ENCODE measurements at regions not wholly inside any gene's neighbourhood (a gene's known extent, or its start where the extent isn't known, plus 50 kb on each side); places are given as distances from the start of the nearest gene placed in this dataset.

- no peaks in the 10 kb centered on the region for H3K36me3 ChIP-seq (ENCODE audit: insufficient read depth)
- no peaks in the 10 kb centered on the region for H3K27me3 Mint-ChIP-seq (ENCODE audit: insufficient read depth, low read depth, poor library complexity)
- no peaks in the 10 kb centered on the region for H4K20me1 ChIP-seq (replicated peaks; ENCODE audit: insufficient read depth)
- no peak overlapping the region for H3K27ac ChIP-seq (ENCODE audit: low read depth)
- no peaks in the 10 kb centered on the region for H3F3A ChIP-seq (replicated peaks; ENCODE audit: low read depth)
- H3K27ac Mint-ChIP-seq, result no peak overlapping the region
- H3K4me2 ChIP-seq, result no peak overlapping the region
- ATAC-seq, result no peak
- H3K9me2 ChIP-seq (ENCODE audit: insufficient read depth), result no peaks in the 10 kb centered on the region
- H3K4me3 Mint-ChIP-seq, result no peak overlapping the region
- no peak for DNase-seq (ENCODE audit: low spot score)
- H3K27me3 ChIP-seq (ENCODE audit: insufficient read depth), result no peaks in the 10 kb centered on the region
- H3K79me2 ChIP-seq (replicated peaks; ENCODE audit: insufficient read depth), result no peaks in the 10 kb centered on the region
- H3K36me3 Mint-ChIP-seq (ENCODE audit: low read depth), result peaks cover 23% of the 10 kb centered on the region
- no peak overlapping the region for H2AFZ ChIP-seq
- H3K4me1 Mint-ChIP-seq, result no peaks in the 10 kb centered on the region
- H3K4me3 ChIP-seq, result no peak overlapping the region
- no peak for TF ChIP-seq JUNB (IDR thresholded peaks at IDR 0.05; ENCODE audit: unreplicated experiment)
- no peak for TF ChIP-seq REST (IDR thresholded peaks at IDR 0.05; ENCODE audit: unreplicated experiment)
- no peak for TF ChIP-seq ZNF114 (CRISPR knock-in tag; IDR thresholded peaks at IDR 0.05)
- TF ChIP-seq ETS1 (IDR thresholded peaks at IDR 0.05), result no peak
- TF ChIP-seq EZH2phosphoT487 (IDR thresholded peaks at IDR 0.05; ENCODE audit: unreplicated experiment), result no peak
- no peak for TF ChIP-seq CTCF (conservative IDR thresholded peaks at IDR 0.05; ENCODE audit: low read depth in 2 of 2)
- no peak for TF ChIP-seq ZNF462 (CRISPR knock-in tag; IDR thresholded peaks at IDR 0.05)
- TF ChIP-seq EZH2 (IDR thresholded peaks at IDR 0.05; ENCODE audit: low read depth, unreplicated experiment), result no peak
- no peak for TF ChIP-seq STAT1 (IDR thresholded peaks at IDR 0.05; ENCODE audit: unreplicated experiment)
- TF ChIP-seq ZNF331 (CRISPR knock-in tag; IDR thresholded peaks at IDR 0.05; ENCODE audit: low read depth), result no peak
- no peak for TF ChIP-seq CREB1 (CRISPR knock-in tag; IDR thresholded peaks at IDR 0.05; ENCODE audit: low read depth)
- no peak for TF ChIP-seq POLR2AphosphoS5 (IDR thresholded peaks at IDR 0.05; ENCODE audit: low read depth)
- no peak for TF ChIP-seq NANOG (IDR thresholded peaks at IDR 0.05; ENCODE audit: borderline replicate concordance)
- H3K4me1 ChIP-seq (ENCODE audit: insufficient read depth), result no peaks in the 10 kb centered on the region
- peaks cover 10% of the 10 kb centered on the region for H3K9me3 Mint-ChIP-seq
Observed at GRCh38 chr14:42545636-42546035, 939.0 kb downstream of the LRFN5 start.

Data from GM23338 (cell line).